ENCODE measurements at regions not wholly inside any gene's neighbourhood (a gene's known extent, or its start where the extent isn't known, plus 50 kb on each side); places are given as distances from the start of the nearest gene placed in this dataset.

DNA sequence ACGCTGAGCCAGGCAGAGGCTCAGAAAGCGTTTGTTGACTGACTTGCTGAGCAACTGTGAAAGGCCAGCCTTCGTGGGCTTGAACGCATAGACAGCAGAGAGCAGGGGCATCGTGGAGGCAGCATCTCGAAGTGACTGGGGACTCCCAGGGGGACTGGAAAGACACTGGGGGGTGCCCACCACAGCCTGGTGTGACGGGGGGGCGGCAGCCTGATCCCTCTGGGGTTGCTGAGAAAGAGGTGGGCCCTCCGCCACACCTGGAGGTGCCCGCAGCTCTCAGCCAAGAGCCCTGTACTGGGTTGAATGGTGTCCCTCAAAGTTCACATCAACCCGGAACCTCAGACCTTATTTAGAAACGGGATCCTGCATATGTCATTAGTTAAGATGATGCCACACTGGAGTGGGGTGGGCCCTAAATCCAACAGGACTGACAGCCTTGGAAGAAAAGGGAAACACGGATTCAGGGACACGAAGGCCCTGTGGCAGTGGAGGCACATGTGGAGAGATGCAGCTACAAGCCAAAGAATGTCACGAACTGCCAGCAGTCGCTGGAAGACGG is 84.6 kb downstream of the RFLNA start:
- H3K4me3 ChIP-seq (replicated peaks in 1 of 4; ENCODE audit: control extremely low read depth in 1 of 4, insufficient read depth in 1 of 4, low read depth in 3 of 4, low read length in 4 of 4) = no peak overlapping the region
- peaks cover 34% of the 10 kb centered on the region for H3K36me3 ChIP-seq (ENCODE audit: control insufficient read depth, insufficient read depth, low read length)
- no peak overlapping the region for H2AFZ ChIP-seq (ENCODE audit: low read length)
- H3K4me1 ChIP-seq (ENCODE audit: control insufficient read depth, extremely low read depth, insufficient read depth, low read length) = peaks cover 35% of the 10 kb centered on the region
- peak overlapping the region; percentile 91 for H3K27ac ChIP-seq (ENCODE audit: insufficient read depth, low read length)
- H3K27me3 ChIP-seq (ENCODE audit: control insufficient read depth, insufficient read depth, low read length) = no peaks in the 10 kb centered on the region
- no peak for TF ChIP-seq EZH2 (IDR thresholded peaks at IDR 0.05; ENCODE audit: low read length, missing control alignments)
- TF ChIP-seq, protein P1, sequence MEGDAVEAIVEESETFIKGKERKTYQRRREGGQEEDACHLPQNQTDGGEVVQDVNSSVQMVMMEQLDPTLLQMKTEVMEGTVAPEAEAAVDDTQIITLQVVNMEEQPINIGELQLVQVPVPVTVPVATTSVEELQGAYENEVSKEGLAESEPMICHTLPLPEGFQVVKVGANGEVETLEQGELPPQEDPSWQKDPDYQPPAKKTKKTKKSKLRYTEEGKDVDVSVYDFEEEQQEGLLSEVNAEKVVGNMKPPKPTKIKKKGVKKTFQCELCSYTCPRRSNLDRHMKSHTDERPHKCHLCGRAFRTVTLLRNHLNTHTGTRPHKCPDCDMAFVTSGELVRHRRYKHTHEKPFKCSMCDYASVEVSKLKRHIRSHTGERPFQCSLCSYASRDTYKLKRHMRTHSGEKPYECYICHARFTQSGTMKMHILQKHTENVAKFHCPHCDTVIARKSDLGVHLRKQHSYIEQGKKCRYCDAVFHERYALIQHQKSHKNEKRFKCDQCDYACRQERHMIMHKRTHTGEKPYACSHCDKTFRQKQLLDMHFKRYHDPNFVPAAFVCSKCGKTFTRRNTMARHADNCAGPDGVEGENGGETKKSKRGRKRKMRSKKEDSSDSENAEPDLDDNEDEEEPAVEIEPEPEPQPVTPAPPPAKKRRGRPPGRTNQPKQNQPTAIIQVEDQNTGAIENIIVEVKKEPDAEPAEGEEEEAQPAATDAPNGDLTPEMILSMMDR (conservative IDR thresholded peaks at IDR 0.05 in 1 of 2, IDR thresholded peaks at IDR 0.05 in 1 of 2; ENCODE audit: low read depth in 1 of 2, low read length in 2 of 2) = no peak
- H3K4me2 ChIP-seq (ENCODE audit: extremely low read depth, insufficient read depth, low read length) = peak overlapping the region; percentile 38
- no peak for DNase-seq (ENCODE audit: low read depth in 2 of 2)
- peak overlapping the region; percentile 72 for H3K9ac ChIP-seq (ENCODE audit: insufficient read depth, low read length)
- no peaks in the 10 kb centered on the region for H3K9me3 ChIP-seq (ENCODE audit: control insufficient read depth, insufficient read depth, low read depth, low read length)
- no peaks in the 10 kb centered on the region for H4K20me1 ChIP-seq (ENCODE audit: control insufficient read depth, extremely low read depth, insufficient read depth, low read length)
- H3K79me2 ChIP-seq (ENCODE audit: control insufficient read depth, insufficient read depth, low read length) = peaks cover 40% of the 10 kb centered on the region

- H3K27me3 ChIP-seq (ENCODE audit: control insufficient read depth, insufficient read depth, low read length) = no peaks in the 10 kb centered on the region
- H2AFZ ChIP-seq (ENCODE audit: low read length) = no peak overlapping the region
- H3K9ac ChIP-seq (ENCODE audit: insufficient read depth, low read length) = no peak overlapping the region
- no peak overlapping the region for H3K4me3 ChIP-seq (replicated peaks in 1 of 4; ENCODE audit: control extremely low read depth in 1 of 4, insufficient read depth in 1 of 4, low read depth in 3 of 4, low read length in 4 of 4)
- peaks cover 33% of the 10 kb centered on the region for H3K4me1 ChIP-seq (ENCODE audit: control insufficient read depth, extremely low read depth, insufficient read depth, low read length)
- H3K4me2 ChIP-seq (ENCODE audit: extremely low read depth, insufficient read depth, low read length) = no peak overlapping the region
- H3K79me2 ChIP-seq (ENCODE audit: control insufficient read depth, insufficient read depth, low read length) = peaks cover 35% of the 10 kb centered on the region
- DNase-seq (ENCODE audit: low read depth in 2 of 2) = no peak
- no peaks in the 10 kb centered on the region for H4K20me1 ChIP-seq (ENCODE audit: control insufficient read depth, extremely low read depth, insufficient read depth, low read length)
- no peaks in the 10 kb centered on the region for H3K9me3 ChIP-seq (ENCODE audit: control insufficient read depth, insufficient read depth, low read depth, low read length)
- peaks cover 36% of the 10 kb centered on the region for H3K36me3 ChIP-seq (ENCODE audit: control insufficient read depth, insufficient read depth, low read length)
- H3K27ac ChIP-seq (ENCODE audit: insufficient read depth, low read length) = peak overlapping the region; percentile 91
- TF ChIP-seq, protein P1 (conservative IDR thresholded peaks at IDR 0.05 in 1 of 2, IDR thresholded peaks at IDR 0.05 in 1 of 2; ENCODE audit: low read depth in 1 of 2, low read length in 2 of 2) = no peak
- TF ChIP-seq EZH2 (IDR thresholded peaks at IDR 0.05; ENCODE audit: low read length, missing control alignments) = no peak
These were observed 84.0 kb downstream of the RFLNA start for GRCh38 chr12:124378926-124379325.

DNA sequence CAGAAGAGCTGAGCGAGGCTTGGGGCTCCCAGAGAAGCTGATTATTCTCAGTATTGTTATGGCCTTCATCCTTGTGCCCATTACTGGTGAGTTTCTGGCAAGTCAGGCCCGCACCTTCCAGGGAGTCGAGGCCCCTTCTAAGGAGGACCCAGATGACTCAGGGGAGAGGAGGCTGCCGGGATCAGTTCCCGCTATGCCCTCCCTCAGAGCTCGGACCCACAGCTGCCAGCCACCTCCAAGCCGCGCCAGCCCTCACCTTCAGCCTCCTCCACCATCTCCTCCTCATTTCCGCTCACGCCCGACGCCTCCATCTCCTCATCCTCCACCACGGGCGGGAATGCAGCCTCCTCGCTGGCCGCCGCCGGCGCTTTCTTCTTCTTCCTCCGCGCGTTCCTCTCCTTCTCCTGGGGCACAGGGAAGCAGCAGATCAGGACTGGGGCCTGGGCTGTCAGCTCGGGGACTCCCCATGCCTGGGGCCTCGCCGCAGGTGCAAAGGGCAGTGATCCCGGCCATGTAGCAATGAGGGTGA is 83.2 kb downstream of the RFLNA start:
- no peak overlapping the region for H3K27ac ChIP-seq (ENCODE audit: insufficient read depth, low read length)
- H3K4me1 ChIP-seq (ENCODE audit: control insufficient read depth, extremely low read depth, insufficient read depth, low read length) = peaks cover 33% of the 10 kb centered on the region
- no peak overlapping the region for H3K9ac ChIP-seq (ENCODE audit: insufficient read depth, low read length)

More for the DNA sequence above, 83.2 kb downstream of the RFLNA start:
- Histone ChIP-seq H3K4me2 (ENCODE audit: extremely low read depth, insufficient read depth, low read length) (no peak overlapping the region), H3K4me3 (replicated peaks in 1 of 4; ENCODE audit: control extremely low read depth in 1 of 4, insufficient read depth in 1 of 4, low read depth in 3 of 4, low read length in 4 of 4) (no peak overlapping the region), H3K27me3 (ENCODE audit: control insufficient read depth, insufficient read depth, low read length) (no peaks in the 10 kb centered on the region), H3K79me2 (ENCODE audit: control insufficient read depth, insufficient read depth, low read length) (peaks cover 28% of the 10 kb centered on the region), H4K20me1 (ENCODE audit: control insufficient read depth, extremely low read depth, insufficient read depth, low read length) (no peaks in the 10 kb centered on the region), H3K9me3 (ENCODE audit: control insufficient read depth, insufficient read depth, low read depth, low read length) (no peaks in the 10 kb centered on the region), H2AFZ (ENCODE audit: low read length) (no peak overlapping the region), H3K36me3 (ENCODE audit: control insufficient read depth, insufficient read depth, low read length) (peaks cover 30% of the 10 kb centered on the region)
- TF ChIP-seq, protein P1 (conservative IDR thresholded peaks at IDR 0.05 in 1 of 2, IDR thresholded peaks at IDR 0.05 in 1 of 2; ENCODE audit: low read depth in 1 of 2, low read length in 2 of 2) = no peak
- no peak for TF ChIP-seq EZH2 (IDR thresholded peaks at IDR 0.05; ENCODE audit: low read length, missing control alignments)
- no peak for DNase-seq (ENCODE audit: low read depth in 2 of 2)

Data from fibroblast of lung (primary cell).